ENCODE measurements at regions not wholly inside any gene's neighbourhood (a gene's known extent, or its start where the extent isn't known, plus 50 kb on each side); places are given as distances from the start of the nearest gene placed in this dataset.

- Histone ChIP-seq H4K20me1 (ENCODE audit: control insufficient read depth, extremely low read depth, insufficient read depth, low read length) (no peaks in the 10 kb centered on the region), H3K4me3 (ENCODE audit: control insufficient read depth in 2 of 3, extremely low read depth in 1 of 3, insufficient read depth in 2 of 3, low read depth in 1 of 3, low read length in 3 of 3) (no peak overlapping the region), H3K9me3 (ENCODE audit: control insufficient read depth, low read depth, low read length) (no peaks in the 10 kb centered on the region), H3K4me1 (ENCODE audit: control insufficient read depth, extremely low read depth, insufficient read depth, low read length) (no peaks in the 10 kb centered on the region), H3K79me2 (ENCODE audit: control insufficient read depth, insufficient read depth, low read length) (no peaks in the 10 kb centered on the region), H3K9me1 (ENCODE audit: control insufficient read depth, extremely low read depth, insufficient read depth, low read length) (no peaks in the 10 kb centered on the region), H3K27ac (ENCODE audit: control insufficient read depth, insufficient read depth, low read length) (no peak overlapping the region), H3K9ac (ENCODE audit: control insufficient read depth, extremely low read depth, insufficient read depth, low read length) (no peak overlapping the region), H3K4me2 (ENCODE audit: control insufficient read depth, extremely low read depth, insufficient read depth, low read depth, low read length) (no peak overlapping the region), H3K36me3 (ENCODE audit: control insufficient read depth in 2 of 2, extremely low read depth in 1 of 2, insufficient read depth in 2 of 2, low read length in 2 of 2) (no peaks in the 10 kb centered on the region), H3K27me3 (ENCODE audit: control insufficient read depth, extremely low read depth, insufficient read depth, low read length) (no peaks in the 10 kb centered on the region), H2AFZ (ENCODE audit: control insufficient read depth, low read length) (no peak overlapping the region)
- TF ChIP-seq CTCF (optimal IDR thresholded peaks at IDR 0.05 in 1 of 3, IDR thresholded peaks at IDR 0.05 in 1 of 3, conservative IDR thresholded peaks at IDR 0.05 in 1 of 3; ENCODE audit: extremely low read depth in 1 of 3, insufficient read depth in 2 of 3, low read length in 3 of 3) (no peak), EZH2 (IDR thresholded peaks at IDR 0.05; ENCODE audit: low read length) (no peak)
- FAIRE-seq, result no peak
- DNase-seq (ENCODE audit: low read depth, low spot score), result no peak
- dilution Hi-C loops (cut with MboI; ENCODE audit: extremely low pct_ligation_motif_present, low sequenced_read_pairs), result no loop called here
Observed at GRCh38 chr1:232551386-232551785, 78.5 kb downstream of the SIPA1L2 start.

- TF ChIP-seq CTCF (optimal IDR thresholded peaks at IDR 0.05 in 1 of 3, IDR thresholded peaks at IDR 0.05 in 1 of 3, conservative IDR thresholded peaks at IDR 0.05 in 1 of 3; ENCODE audit: extremely low read depth in 1 of 3, insufficient read depth in 2 of 3, low read length in 3 of 3) (no peak), EZH2 (IDR thresholded peaks at IDR 0.05; ENCODE audit: low read length) (no peak)
- dilution Hi-C loops (cut with MboI; ENCODE audit: extremely low pct_ligation_motif_present, low sequenced_read_pairs), result no loop called here
- H3K79me2 ChIP-seq (ENCODE audit: control insufficient read depth, insufficient read depth, low read length), result no peaks in the 10 kb centered on the region
- no peaks in the 10 kb centered on the region for H3K27me3 ChIP-seq (ENCODE audit: control insufficient read depth, extremely low read depth, insufficient read depth, low read length)
- H3K9me1 ChIP-seq (ENCODE audit: control insufficient read depth, extremely low read depth, insufficient read depth, low read length), result no peaks in the 10 kb centered on the region
- H3K4me1 ChIP-seq (ENCODE audit: control insufficient read depth, extremely low read depth, insufficient read depth, low read length), result no peaks in the 10 kb centered on the region
- H3K36me3 ChIP-seq (ENCODE audit: control insufficient read depth in 2 of 2, extremely low read depth in 1 of 2, insufficient read depth in 2 of 2, low read length in 2 of 2), result no peaks in the 10 kb centered on the region
- no peak overlapping the region for H3K27ac ChIP-seq (ENCODE audit: control insufficient read depth, insufficient read depth, low read length)
- H3K9ac ChIP-seq (ENCODE audit: control insufficient read depth, extremely low read depth, insufficient read depth, low read length), result no peak overlapping the region
- H4K20me1 ChIP-seq (ENCODE audit: control insufficient read depth, extremely low read depth, insufficient read depth, low read length), result no peaks in the 10 kb centered on the region
- no peaks in the 10 kb centered on the region for H3K9me3 ChIP-seq (ENCODE audit: control insufficient read depth, low read depth, low read length)
- H3K4me2 ChIP-seq (ENCODE audit: control insufficient read depth, extremely low read depth, insufficient read depth, low read depth, low read length), result no peak overlapping the region
- no peak for FAIRE-seq
- no peak overlapping the region for H3K4me3 ChIP-seq (ENCODE audit: control insufficient read depth in 2 of 3, extremely low read depth in 1 of 3, insufficient read depth in 2 of 3, low read depth in 1 of 3, low read length in 3 of 3)
- DNase-seq (ENCODE audit: low read depth, low spot score), result no peak
- H2AFZ ChIP-seq (ENCODE audit: control insufficient read depth, low read length), result no peak overlapping the region
Observed at GRCh38 chr1:232550007-232550406, 79.9 kb downstream of the SIPA1L2 start.

All from keratinocyte (primary cell).